Endothelial cell (in vitro differentiated cells): ENCODE measurements at regions not wholly inside any gene's neighbourhood (a gene's known extent, or its start where the extent isn't known, plus 50 kb on each side); places are given as distances from the start of the nearest gene placed in this dataset.

Experiments
- DNase-seq: peaks from one replicate; pipeline ENCODE4 v3.0.0; 2021; ENCODE audit warnings: low spot score
- H3K27ac Mint-ChIP-seq: one replicate; pipeline ENCODE4 v1.8.0; 2021; ENCODE audit warnings: mixed read lengths, inconsistent platforms; ENCODE audit not compliant: unreplicated experiment
- H3K27me3 Mint-ChIP-seq: one replicate; pipeline ENCODE4 v1.8.0; 2021; ENCODE audit warnings: mild to moderate bottlenecking, moderate library complexity, mixed read lengths, inconsistent platforms; ENCODE audit not compliant: unreplicated experiment
- H3K36me3 Mint-ChIP-seq: one replicate; pipeline ENCODE4 v1.8.0; 2021; ENCODE audit warnings: mild to moderate bottlenecking, low read depth, mixed read lengths, inconsistent platforms; ENCODE audit not compliant: unreplicated experiment
- H3K4me1 Mint-ChIP-seq: one replicate; pipeline ENCODE4 v1.8.0; 2021; ENCODE audit warnings: mild to moderate bottlenecking, mixed read lengths, inconsistent platforms; ENCODE audit not compliant: unreplicated experiment
- H3K4me3 Mint-ChIP-seq: one replicate; pipeline ENCODE4 v1.8.0; 2021; ENCODE audit warnings: mild to moderate bottlenecking, mixed read lengths, inconsistent platforms; ENCODE audit not compliant: unreplicated experiment
- H3K9me3 Mint-ChIP-seq: one replicate; pipeline ENCODE4 v1.8.0; 2021; ENCODE audit warnings: mixed read lengths, inconsistent platforms; ENCODE audit not compliant: unreplicated experiment
- TF ChIP-seq, protein P1 (sequence below): fragments of 200-600 bp; sonication (generic); IDR thresholded peaks from one replicate; pipeline ENCODE4 v1.5.0; 2021; ENCODE audit warnings: antibody characterized with exemption; ENCODE audit not compliant: unreplicated experiment

DNA sequence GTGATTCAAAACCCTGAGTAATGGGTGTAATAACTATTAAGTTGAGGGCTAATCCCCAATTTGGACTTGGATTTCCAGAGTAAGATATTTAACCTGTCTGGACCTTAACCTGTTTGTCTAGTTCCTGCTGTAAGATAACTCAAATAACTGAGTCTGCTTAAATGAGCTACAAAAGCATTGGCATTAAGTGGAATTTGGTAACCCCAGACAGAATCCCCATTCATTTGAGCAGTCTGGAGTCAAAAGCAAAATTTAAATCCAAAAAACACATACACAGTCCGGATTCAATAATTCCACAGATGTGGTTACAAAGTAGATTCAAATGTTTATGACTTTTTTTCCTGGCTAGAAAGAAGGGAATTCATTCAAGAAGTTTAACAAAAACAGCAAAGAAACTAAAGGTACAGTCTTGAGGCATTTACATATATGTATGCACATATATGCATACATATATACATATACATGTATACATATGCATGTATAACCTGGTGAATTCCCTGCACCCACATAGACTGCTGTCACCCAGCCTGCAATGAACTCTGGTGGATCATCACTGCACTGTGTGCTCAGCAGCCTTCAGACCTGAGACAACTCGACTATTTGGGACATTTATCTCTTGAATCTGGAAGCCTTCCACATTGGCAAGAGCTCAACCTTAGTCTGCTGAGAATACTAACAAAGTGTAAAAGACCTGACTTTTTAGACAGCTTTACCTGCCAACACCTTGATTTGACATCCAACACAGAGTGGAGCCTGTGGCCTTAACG lies 205.4 kb downstream of the LURAP1L start:
- no peak for DNase-seq
- no peaks in the 10 kb centered on the region for H3K27me3 Mint-ChIP-seq
- TF ChIP-seq, protein P1, sequence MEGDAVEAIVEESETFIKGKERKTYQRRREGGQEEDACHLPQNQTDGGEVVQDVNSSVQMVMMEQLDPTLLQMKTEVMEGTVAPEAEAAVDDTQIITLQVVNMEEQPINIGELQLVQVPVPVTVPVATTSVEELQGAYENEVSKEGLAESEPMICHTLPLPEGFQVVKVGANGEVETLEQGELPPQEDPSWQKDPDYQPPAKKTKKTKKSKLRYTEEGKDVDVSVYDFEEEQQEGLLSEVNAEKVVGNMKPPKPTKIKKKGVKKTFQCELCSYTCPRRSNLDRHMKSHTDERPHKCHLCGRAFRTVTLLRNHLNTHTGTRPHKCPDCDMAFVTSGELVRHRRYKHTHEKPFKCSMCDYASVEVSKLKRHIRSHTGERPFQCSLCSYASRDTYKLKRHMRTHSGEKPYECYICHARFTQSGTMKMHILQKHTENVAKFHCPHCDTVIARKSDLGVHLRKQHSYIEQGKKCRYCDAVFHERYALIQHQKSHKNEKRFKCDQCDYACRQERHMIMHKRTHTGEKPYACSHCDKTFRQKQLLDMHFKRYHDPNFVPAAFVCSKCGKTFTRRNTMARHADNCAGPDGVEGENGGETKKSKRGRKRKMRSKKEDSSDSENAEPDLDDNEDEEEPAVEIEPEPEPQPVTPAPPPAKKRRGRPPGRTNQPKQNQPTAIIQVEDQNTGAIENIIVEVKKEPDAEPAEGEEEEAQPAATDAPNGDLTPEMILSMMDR = no peak
- H3K4me3 Mint-ChIP-seq = no peak overlapping the region
- H3K4me1 Mint-ChIP-seq = peaks cover 4% of the 10 kb centered on the region
- H3K36me3 Mint-ChIP-seq = no peaks in the 10 kb centered on the region
- H3K27ac Mint-ChIP-seq = no peak overlapping the region
- no peaks in the 10 kb centered on the region for H3K9me3 Mint-ChIP-seq

DNA sequence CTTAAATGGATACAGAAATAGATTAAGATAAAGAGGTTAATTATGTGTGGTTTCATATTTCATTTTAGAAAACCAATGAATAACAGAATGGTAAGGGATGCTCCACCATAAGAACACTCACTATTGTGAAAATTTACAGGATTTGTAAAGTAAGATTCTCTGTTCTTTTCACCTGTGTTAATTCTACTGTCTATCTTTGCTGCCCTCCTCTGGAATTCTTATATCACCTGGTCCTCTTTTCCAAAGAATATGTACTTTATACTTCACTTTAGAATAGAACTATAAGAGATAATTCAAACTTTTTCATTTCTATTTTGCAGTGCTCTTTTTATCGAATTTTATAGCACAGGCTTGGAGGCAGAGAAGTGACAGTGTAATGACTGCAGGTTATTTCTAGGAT lies 213.4 kb downstream of the LURAP1L start:
- Mint-ChIP-seq H3K36me3 (no peaks in the 10 kb centered on the region), H3K4me3 (no peak overlapping the region), H3K27ac (no peak overlapping the region), H3K4me1 (no peaks in the 10 kb centered on the region), H3K27me3 (peaks cover 1% of the 10 kb centered on the region), H3K9me3 (no peaks in the 10 kb centered on the region)
- TF ChIP-seq, protein P1 = no peak
- no peak for DNase-seq

DNA sequence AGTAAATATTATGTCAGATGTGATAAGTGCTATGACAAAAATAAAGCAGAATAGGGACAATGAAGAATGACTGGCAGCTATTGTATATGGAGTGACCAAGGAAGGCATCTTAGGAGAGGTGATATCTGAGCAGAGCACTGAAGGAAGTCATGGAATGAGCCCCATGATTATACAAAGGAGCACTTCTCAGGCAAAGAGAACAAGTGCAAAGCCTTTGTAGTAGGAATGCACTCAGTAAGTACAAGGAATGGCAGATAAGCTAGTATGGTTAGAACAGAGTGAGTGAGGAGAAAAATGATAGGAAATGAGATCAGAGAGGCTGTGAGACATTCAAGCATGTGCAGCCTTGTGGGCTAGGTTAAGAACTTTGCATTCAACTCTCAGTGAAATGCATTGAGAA lies 214.8 kb downstream of the LURAP1L start:
- H3K4me1 Mint-ChIP-seq = peaks cover 3% of the 10 kb centered on the region
- DNase-seq = no peak
- TF ChIP-seq, protein P1 = no peak
- H3K4me3 Mint-ChIP-seq = no peak overlapping the region
- peaks cover 1% of the 10 kb centered on the region for H3K27me3 Mint-ChIP-seq
- no peak overlapping the region for H3K27ac Mint-ChIP-seq
- no peaks in the 10 kb centered on the region for H3K9me3 Mint-ChIP-seq
- no peaks in the 10 kb centered on the region for H3K36me3 Mint-ChIP-seq

DNA sequence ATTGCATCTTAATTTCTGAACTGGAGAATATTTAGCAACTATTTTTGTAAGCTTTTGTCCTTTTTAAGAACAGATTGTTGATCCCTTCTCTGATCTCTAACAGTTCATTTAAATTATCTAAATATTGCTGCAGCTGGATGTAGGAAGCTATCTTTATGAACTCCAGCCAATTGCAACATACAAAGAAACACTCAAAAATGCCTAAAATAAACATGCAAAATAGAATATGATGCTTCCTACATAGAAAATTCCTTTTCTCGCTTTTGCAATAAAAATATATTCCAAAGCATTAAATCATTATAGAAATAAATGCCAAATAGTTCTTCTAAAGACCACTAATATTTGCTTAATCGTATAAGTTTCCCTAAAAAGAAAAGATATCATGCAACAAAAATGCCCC lies 218.6 kb downstream of the LURAP1L start:
- Mint-ChIP-seq H3K36me3 (no peaks in the 10 kb centered on the region), H3K27me3 (peaks cover 1% of the 10 kb centered on the region), H3K4me1 (peaks cover 5% of the 10 kb centered on the region), H3K9me3 (no peaks in the 10 kb centered on the region), H3K4me3 (no peak overlapping the region), H3K27ac (no peak overlapping the region)
- no peak for DNase-seq
- TF ChIP-seq, protein P1 = no peak

DNA sequence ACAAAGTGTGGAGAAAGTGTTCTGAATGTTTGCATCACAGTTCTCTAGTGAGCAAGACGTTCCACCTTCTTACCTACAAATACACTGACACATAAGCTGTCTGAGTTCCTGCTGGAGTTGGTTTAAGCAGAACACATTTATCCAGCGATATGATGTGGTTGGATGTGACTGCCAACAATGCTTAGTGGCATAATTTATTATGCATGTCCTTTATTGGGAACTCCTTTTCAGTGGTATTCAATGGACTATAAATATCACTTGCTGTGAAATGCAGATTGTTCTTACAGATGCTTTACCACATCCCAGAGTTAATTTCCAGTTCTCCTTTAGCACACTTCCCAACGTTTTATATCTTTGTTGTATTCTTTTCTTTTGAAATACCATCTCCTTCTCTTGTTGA lies 222.2 kb downstream of the LURAP1L start:
- DNase-seq = no peak

More for the DNA sequence above, 222.2 kb downstream of the LURAP1L start:
- Mint-ChIP-seq H3K36me3 (no peaks in the 10 kb centered on the region), H3K4me1 (peaks cover 5% of the 10 kb centered on the region), H3K27ac (no peak overlapping the region), H3K4me3 (no peak overlapping the region), H3K9me3 (no peaks in the 10 kb centered on the region), H3K27me3 (no peaks in the 10 kb centered on the region)
- TF ChIP-seq, protein P1 = no peak
